Panc1 (cell line): ENCODE measurements at regions not wholly inside any gene's neighbourhood (a gene's known extent, or its start where the extent isn't known, plus 50 kb on each side); places are given as distances from the start of the nearest gene placed in this dataset.

ENCODE experiments used
- ATAC-seq: fragments of 200-7000 bp; cut with Tn5 transposase; 2 replicates; pipeline ENCODE4 v1.9.1; 2020; ENCODE audit warnings: mild to moderate bottlenecking, moderate library complexity
- BruUV-seq: library from RNA; stranded (reverse); fragments of 400-500 nt; replicated peaks from 2 replicates; lab custom pipeline; 2021; lab: Mats Ljungman, UMichigan
- CTCF ChIA-PET: fragments of 300-600 bp; sonication (Branson Sonifier 250); formaldehyde crosslinking; loops from one replicate; lab custom pipeline; 2022; ENCODE audit warnings: antibody characterized with exemption; lab: Charles Lee
- POLR2A ChIA-PET: fragments of 300-600 bp; sonication (Branson Sonifier 250); formaldehyde crosslinking; loops from one replicate; lab custom pipeline; 2022; ENCODE audit warnings: antibody characterized with exemption; lab: Charles Lee
- DNase-seq: peaks from one replicate; pipeline ENCODE4 v3.0.0-alpha.2; 2010; ENCODE audit warnings: low read depth, low spot score
- H3K27ac ChIP-seq: 2 replicates; pipeline ENCODE4 v1.5.1; 2011; ENCODE audit warnings: mild to moderate bottlenecking, low read length, inconsistent platforms
- H3K27me3 ChIP-seq: fragments of 200-500 bp; sonication (Bioruptor generic); 2 replicates; pipeline ENCODE4 v1.6.0; 2014; ENCODE audit warnings: low read length, inconsistent platforms; ENCODE audit not compliant: control insufficient read depth, insufficient read depth
- H3K36me3 ChIP-seq: fragments of 200-500 bp; sonication (Bioruptor generic); 2 replicates; pipeline ENCODE4 v1.5.1; 2014; ENCODE audit warnings: inconsistent platforms, mild to moderate bottlenecking, low read length, moderate library complexity; ENCODE audit not compliant: control insufficient read depth, insufficient read depth
- H3K4me1 ChIP-seq: 2 replicates; pipeline ENCODE4 v1.5.1; 2011; ENCODE audit warnings: inconsistent platforms, mild to moderate bottlenecking, low read length, moderate library complexity; ENCODE audit not compliant: control insufficient read depth, insufficient read depth
- H3K4me3 ChIP-seq, 2 experiments: 2 replicates each; pipeline ENCODE4 v1.5.1; 2011 to 2012; ENCODE audit warnings: low read depth in 2 of 2, low read length in 2 of 2, mild to moderate bottlenecking in 2 of 2, inconsistent platforms in 1 of 2, moderate library complexity in 1 of 2
- H3K9me3 ChIP-seq: fragments of 200-500 bp; sonication (Bioruptor generic); 2 replicates; pipeline ENCODE4 v1.5.1; 2014; ENCODE audit warnings: low read depth, mild to moderate bottlenecking, inconsistent platforms, low read length, moderate library complexity; ENCODE audit not compliant: control insufficient read depth, insufficient read depth
- CTCF ChIP-seq: fragments of 450-650 bp; IDR thresholded peaks from 2 replicates; pipeline ENCODE4 v1.5.1; 2017; ENCODE audit warnings: mild to moderate bottlenecking
- POLR2AphosphoS5 ChIP-seq: IDR thresholded peaks from 2 replicates; pipeline ENCODE4 v1.6.1; 2012; ENCODE audit warnings: mild to moderate bottlenecking, low read depth, low read length, moderate library complexity
- REST ChIP-seq, 2 experiments: IDR thresholded peaks; 2 replicates each; pipeline ENCODE4 v1.6.1; 2011 to 2012; ENCODE audit warnings: low read depth in 2 of 2, control low read depth in 1 of 2, low read length in 1 of 2, mild to moderate bottlenecking in 1 of 2, moderate library complexity in 1 of 2; ENCODE audit not compliant: insufficient read depth in 1 of 2
- SIN3A ChIP-seq: IDR thresholded peaks from 2 replicates; pipeline ENCODE4 v1.6.1; 2012; ENCODE audit warnings: low read depth, mild to moderate bottlenecking, low read length, moderate library complexity, borderline replicate concordance; ENCODE audit not compliant: insufficient read depth
- TCF7L2 ChIP-seq: IDR thresholded peaks from 2 replicates; pipeline ENCODE4 v1.6.1; 2011; ENCODE audit warnings: mild to moderate bottlenecking, low read depth, low read length, inconsistent platforms
- in situ Hi-C: cut with HindIII; loops from 2 replicates; pipeline ENCODE4 v1.10.0; 2016; ENCODE audit warnings: low sequenced_read_pairs, low pct_unique_long_range_greater_than_20kb
- intact Hi-C: fragments of 100-400 bp; cut with micrococcal nuclease; formaldehyde crosslinking; loops from one replicate; pipeline ENCODE4 v1.10.0; 2022; ENCODE audit not compliant: unreplicated experiment

- DNase-seq (no peak), ATAC-seq (no peak)
- intact Hi-C loops: no loop called here
- Histone ChIP-seq H3K9me3 (no peaks in the 10 kb centered on the region), H3K27me3 (no peaks in the 10 kb centered on the region), H3K27ac (no peak overlapping the region), H3K4me3 (no peak overlapping the region), H3K36me3 (no peaks in the 10 kb centered on the region), H3K4me1 (no peaks in the 10 kb centered on the region)
- POLR2A ChIA-PET: no interaction called here
- no peak for TF ChIP-seq REST (IDR thresholded peaks at IDR 0.05; ENCODE audit: insufficient read depth in 1 of 2, low read depth in 2 of 2, low read length in 1 of 2)
- TF ChIP-seq CTCF: no peak
- TF ChIP-seq SIN3A: no peak
- TF ChIP-seq POLR2AphosphoS5: no peak
- TF ChIP-seq TCF7L2: no peak
- in situ Hi-C loops: no loop called here
- CTCF ChIA-PET: no interaction called here
- BruUV-seq: no TSS peak
Measured at GRCh38 chr13:103805771-103806170, 739.6 kb upstream of the SLC10A2 start.

GRCh38 chr13:103803349-103803748, 737.1 kb upstream of the SLC10A2 start:
- BruUV-seq: no TSS peak
- Histone ChIP-seq H3K4me1 (no peaks in the 10 kb centered on the region), H3K36me3 (no peaks in the 10 kb centered on the region), H3K9me3 (no peaks in the 10 kb centered on the region), H3K27ac (no peak overlapping the region), H3K4me3 (no peak overlapping the region), H3K27me3 (no peaks in the 10 kb centered on the region)
- ChIA-PET POLR2A (no interaction called here), CTCF (no interaction called here)
- no peak for DNase-seq
- no peak for TF ChIP-seq TCF7L2
- TF ChIP-seq REST (IDR thresholded peaks at IDR 0.05; ENCODE audit: insufficient read depth in 1 of 2, low read depth in 2 of 2, low read length in 1 of 2): no peak
- no peak for TF ChIP-seq CTCF
- TF ChIP-seq SIN3A: no peak
- no peak for TF ChIP-seq POLR2AphosphoS5
- intact Hi-C loops: no loop called here
- no peak for ATAC-seq
- in situ Hi-C loops: no loop called here
